Epidermal melanocyte (primary cell): ENCODE measurements at regions not wholly inside any gene's neighbourhood (a gene's known extent, or its start where the extent isn't known, plus 50 kb on each side); places are given as distances from the start of the nearest gene placed in this dataset.

ENCODE experiments used
- DNase-seq: peaks from one replicate; pipeline ENCODE4 v3.0.0; 2011; ENCODE audit warnings: low spot score; ENCODE audit not compliant: insufficient read length

DNA sequence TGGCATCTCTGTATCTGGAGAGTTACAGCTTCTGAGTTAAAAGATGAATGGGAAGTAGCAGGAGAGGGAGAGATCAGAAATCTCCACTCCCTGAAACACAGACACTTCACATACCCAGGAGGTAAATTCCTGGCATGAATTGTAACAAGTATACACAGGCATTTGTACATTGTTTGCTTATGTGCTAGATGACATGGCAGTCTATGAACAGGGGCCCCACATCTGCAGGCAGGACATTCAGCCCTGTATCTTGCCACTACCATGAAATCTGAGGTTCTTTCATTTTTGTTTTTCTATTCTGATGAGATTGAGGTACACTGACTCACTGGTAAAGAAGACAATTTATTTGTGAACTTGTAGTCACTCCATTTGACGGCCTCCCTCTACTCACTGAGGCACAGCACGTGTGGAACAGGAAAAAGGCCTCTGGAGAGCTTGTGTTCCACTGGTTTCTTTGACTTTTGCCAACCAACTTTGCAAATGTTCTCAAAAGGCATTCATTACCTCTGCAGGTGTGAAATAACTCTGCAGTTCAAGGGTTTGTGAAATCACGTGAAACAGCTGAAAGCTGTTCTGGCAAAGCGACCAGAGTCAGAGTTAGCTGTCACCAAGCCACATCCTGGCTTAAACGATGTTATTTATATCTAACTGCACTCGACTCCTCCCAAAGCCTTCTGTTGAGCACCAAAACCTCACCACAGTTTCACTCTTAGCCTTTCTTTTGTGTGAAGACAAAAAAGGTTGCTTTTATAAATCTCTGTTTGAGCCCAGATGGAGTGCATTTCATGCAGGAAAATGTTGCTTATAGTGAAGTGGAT is 401.3 kb upstream of the CFAP20DC start:
- DNase-seq = no peak

GRCh38 chr3:59450437-59450836 is 400.6 kb upstream of the CFAP20DC start:
- no peak for DNase-seq

- no peak for DNase-seq
These were observed 397.1 kb upstream of the CFAP20DC start for GRCh38 chr3:59446775-59447465.

DNA sequence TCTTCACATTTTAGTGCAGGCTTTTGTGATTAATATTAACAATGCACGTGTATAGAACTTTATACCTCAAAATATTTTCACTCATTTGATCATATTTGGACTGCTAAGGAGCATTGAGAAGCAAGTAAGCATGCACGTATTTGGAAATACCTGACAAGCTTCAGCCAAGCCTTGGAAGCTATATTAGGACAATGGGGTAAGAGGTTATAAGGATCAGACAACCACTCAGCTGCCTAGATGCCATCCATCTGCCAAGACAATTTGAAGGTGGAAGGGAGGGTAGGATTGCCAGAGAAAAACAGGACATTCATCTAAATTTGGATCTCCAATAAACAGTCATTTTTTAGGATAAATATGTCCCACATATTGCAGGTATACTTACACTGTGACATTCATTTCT is 394.9 kb upstream of the CFAP20DC start:
- DNase-seq = no peak

DNA sequence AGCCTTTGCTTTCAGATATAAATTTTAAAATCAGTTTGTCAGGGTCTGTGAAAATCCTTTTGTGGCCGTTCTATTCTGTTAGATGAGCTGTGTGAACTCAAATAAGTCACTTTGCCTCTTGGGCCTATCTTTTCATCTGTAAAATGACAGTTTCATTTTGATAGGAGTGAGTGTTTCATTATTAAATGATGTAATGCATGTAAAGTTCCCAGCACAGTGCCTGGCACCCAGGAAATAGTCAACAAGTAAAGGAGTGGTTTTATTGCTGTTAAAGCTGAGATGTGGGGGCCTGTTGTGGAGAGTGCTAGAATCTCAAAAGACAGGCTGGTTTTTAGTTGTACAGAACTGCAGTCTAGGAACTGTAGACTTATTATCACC is 394.5 kb upstream of the CFAP20DC start:
- no peak for DNase-seq

- no peak for DNase-seq
These were observed 393.9 kb upstream of the CFAP20DC start for GRCh38 chr3:59443618-59444293.

DNA sequence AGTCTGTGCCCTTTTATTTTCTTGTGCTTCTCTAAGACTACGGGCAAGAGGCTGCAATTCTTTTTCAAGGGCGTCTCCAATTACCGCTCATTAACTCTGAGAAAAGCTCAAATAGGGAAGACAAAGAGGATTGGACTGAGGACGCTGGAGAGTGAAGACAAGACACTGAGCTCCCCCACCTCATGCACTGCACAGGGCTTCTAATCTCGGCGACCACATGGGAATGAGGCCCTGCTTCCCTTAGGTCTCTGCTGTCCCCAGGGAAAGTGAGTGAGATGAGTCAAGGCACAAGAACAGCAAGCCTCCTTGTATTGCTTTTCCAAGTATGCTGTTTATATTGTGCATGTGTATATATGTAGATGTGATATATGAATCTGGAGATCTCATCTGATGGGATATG is 392.2 kb upstream of the CFAP20DC start:
- DNase-seq = no peak

DNA sequence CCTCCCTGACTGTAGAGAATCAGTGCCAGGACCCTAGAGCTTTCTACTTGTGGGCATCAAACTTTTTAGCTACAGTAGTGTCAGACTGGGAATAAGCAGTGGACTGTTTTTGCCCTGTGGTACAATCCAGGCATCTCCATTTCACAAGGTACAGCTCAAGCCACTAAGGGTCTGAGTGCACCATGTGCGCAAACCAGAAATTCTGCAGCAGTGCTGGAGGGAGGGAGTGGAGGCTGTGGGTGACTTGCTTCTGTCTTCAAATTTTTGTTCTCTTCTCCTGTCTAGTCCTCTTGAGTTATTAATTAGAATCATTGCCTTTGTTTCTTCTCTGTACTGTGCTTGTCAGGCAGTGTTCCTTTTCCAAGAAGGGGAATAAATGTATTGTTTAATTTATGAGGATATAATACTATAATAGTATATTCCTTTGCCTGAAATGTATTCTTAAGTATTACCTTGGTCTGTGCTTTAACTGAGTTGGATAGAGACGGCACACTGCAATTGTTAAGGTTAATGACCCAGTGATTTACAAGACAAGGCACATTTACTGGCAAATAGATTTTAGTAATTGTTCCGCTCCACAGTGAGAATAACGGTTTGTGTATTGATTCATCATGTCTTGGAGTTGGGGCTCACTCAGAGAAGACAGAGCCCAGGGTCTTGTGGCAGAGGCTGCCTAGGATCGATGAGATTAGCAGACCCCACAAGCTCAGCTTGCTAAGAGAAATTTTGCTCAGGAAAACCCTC is 390.6 kb upstream of the CFAP20DC start:
- no peak for DNase-seq

- DNase-seq = no peak
These were observed 388.7 kb upstream of the CFAP20DC start for GRCh38 chr3:59438492-59438891.

- no peak for DNase-seq
These were observed 386.5 kb upstream of the CFAP20DC start for GRCh38 chr3:59436164-59436958.

- no peak for DNase-seq
These were observed 383.7 kb upstream of the CFAP20DC start for GRCh38 chr3:59433546-59433945.

DNA sequence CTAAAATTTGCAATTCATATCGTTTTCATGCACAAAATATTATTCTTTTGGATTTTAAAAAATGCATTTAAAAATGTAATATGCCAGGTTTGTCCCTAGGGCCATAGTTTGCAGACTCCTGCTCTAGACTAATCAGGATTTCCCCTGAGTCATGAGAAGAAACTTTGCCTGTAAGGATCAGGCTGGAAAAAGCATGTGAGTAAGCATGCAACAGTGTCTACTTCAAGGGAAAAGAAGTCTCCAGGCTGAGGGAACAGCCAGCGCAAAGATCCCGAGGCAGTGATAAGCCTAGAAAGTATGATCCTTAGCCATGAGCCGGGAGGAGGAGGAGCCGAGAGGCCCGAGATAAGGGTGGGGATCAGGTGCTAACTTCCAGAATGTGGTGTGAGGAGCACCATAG is 382.8 kb upstream of the CFAP20DC start:
- no peak for DNase-seq

GRCh38 chr3:59430341-59430740 is 380.5 kb upstream of the CFAP20DC start:
- no peak for DNase-seq

DNA sequence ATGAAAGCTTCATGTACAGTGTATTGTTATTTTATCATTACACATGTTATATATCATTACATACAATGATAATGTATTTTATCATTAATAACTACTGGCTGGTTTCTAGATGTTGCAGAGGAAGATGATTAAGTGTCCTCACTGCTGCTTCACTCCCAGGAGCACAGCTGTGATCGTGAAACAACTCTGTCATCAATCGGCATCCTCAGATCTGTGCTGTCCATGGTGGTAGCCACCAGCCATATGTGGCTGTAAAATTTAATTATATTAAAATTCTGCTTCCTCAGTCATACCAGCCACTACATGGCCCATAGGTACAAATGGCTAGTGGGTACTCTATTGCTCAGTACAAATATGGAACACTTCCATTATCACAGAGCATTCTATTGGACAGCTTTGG is 379.4 kb upstream of the CFAP20DC start:
- DNase-seq = no peak

- no peak for DNase-seq
These were observed 377.2 kb upstream of the CFAP20DC start for GRCh38 chr3:59426821-59427565.

- DNase-seq = no peak
These were observed 376.1 kb upstream of the CFAP20DC start for GRCh38 chr3:59425942-59426341.

- no peak for DNase-seq
These were observed 375.5 kb upstream of the CFAP20DC start for GRCh38 chr3:59425371-59425770.

DNA sequence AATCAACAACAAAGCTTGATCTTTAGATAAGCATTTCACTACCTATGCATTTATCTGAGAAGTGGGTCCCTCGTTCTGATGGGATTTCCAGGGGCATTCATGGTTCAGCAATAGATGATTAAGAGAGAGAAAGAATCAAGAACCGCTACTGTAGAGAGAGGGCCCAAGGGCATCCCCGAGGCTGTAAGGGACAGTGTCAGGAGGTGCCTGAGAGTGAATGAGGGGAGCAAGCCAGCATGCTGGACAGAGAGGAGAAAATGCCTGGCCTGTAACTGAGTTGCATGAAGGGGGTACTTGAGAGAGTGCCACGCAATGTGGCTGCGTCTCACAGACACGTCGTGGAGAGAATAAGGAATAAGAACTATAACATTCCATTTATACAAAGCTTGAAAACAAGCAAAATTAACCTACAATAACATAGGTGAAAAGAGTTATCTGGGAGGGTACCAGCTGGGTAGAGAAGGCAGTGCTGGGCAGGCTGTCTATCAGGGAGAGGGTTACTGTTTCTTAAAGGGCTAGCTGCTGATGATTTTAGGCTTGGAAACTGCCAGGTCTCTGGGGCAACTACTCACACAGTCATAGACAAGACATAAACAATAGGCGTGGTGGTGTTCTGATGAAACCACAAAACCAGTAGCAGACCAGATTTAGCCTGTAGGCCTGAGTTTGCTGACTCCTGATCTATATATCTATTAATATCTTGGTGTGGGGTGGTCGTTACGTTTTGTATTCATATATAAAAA is 374.6 kb upstream of the CFAP20DC start:
- DNase-seq = no peak

DNA sequence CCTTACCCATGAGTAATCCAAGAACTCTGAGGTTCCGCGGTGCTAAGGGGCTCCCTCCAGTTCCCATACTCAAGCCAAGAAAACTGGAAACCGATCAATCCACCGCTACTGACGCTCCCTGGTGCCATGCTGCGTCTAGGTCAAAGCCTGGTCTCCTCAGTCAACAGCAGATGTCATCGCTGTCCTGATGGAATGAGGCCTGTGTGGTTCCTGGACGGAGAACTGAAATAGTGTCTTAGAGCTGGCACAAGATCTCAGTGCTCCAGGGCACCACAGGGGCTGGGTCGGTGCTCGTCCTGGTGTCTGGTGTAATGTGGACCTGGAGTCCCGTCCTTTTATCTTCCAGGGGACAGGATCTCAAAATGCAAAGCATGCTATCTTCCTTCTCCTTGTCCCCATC is 373.9 kb upstream of the CFAP20DC start:
- DNase-seq = no peak

- no peak for DNase-seq
These were observed 372.5 kb upstream of the CFAP20DC start for GRCh38 chr3:59422312-59422711.
